Heart left ventricle (tissue), 13 donors: ENCODE measurements at regions not wholly inside any gene's neighbourhood (a gene's known extent, or its start where the extent isn't known, plus 50 kb on each side); places are given as distances from the start of the nearest gene placed in this dataset.

Experiments used
- CTCF ChIP-seq, 12 donors: fragments of 200-600 bp; sonication (generic) in 4 of 12; IDR thresholded peaks; one replicate each; pipeline versions ENCODE4 v1.5.0 to v1.8.0; 2018 to 2022; ENCODE audit warnings: antibody characterized with exemption in 12 of 12, mild to moderate bottlenecking in 5 of 12
- POLR2A ChIP-seq, 2 donors: fragments of 450-650 bp; IDR thresholded peaks; one replicate each; pipeline ENCODE4 v1.6.1; 2017; ENCODE audit warnings: antibody characterized with exemption in 2 of 2, mild to moderate bottlenecking in 2 of 2, moderate library complexity in 2 of 2
- donor health status: ischemic (EF 13 %, LVEDD 7.1; RV severe dilation, severe dysfunction).
- donor health status: DM: no; HTN: yes; CAD: no.
- donor health status: DM: no; HTN: no; CAD: no.
- donor health status: ischemic (EF 25% LVEDD 6.9; RV normal size, moderate dysfunction).
- donor health status: ischemic (EF 25% LVEDD 5.7; RV mildly dilated, moderate dysfunction).
- donor health status: ischemic (EF 35%, LVEDD 5.7; RV mildly dilated, moderate dysfunction).
- donor health status: nonischemic (EF 11% LVEDD 7.7; RV severe dilation, severe dysfunction).
- donor health status: DM: yes; HTN: yes; CAD: no.
- donor health status: PGD.
- donor health status: ischemic (EF 29% LVEDD 5.4; RV normal size, mild dysfunction).
- donor health status: nonischemic (EF 23%, LVEDD 6.1; RV moderate dilation, normal function).

GRCh38 chr5:3006961-3007551, 255.6 kb upstream of the IRX2 start:
- no peak for TF ChIP-seq CTCF (IDR thresholded peaks at IDR 0.05)
- TF ChIP-seq POLR2A (IDR thresholded peaks at IDR 0.05) = no peak
